Neural progenitor cell (in vitro differentiated cells): ENCODE measurements at regions not wholly inside any gene's neighbourhood (a gene's known extent, or its start where the extent isn't known, plus 50 kb on each side); places are given as distances from the start of the nearest gene placed in this dataset.

Source experiments
- EZH2 ChIP-seq: fragments of 200-600 bp; sonication (generic); IDR thresholded peaks from 2 replicates; pipeline ENCODE4 v1.6.1; 2017; ENCODE audit warnings: antibody characterized with exemption, mild to moderate bottlenecking, moderate library complexity
- EZH2phosphoT487 ChIP-seq: fragments of 200-600 bp; sonication (generic); IDR thresholded peaks from 2 replicates; pipeline ENCODE4 v1.6.1; 2017; ENCODE audit warnings: antibody characterized with exemption
- TF ChIP-seq, protein P1 (sequence below): fragments of 200-600 bp; sonication (generic); IDR thresholded peaks from 2 replicates; pipeline ENCODE4 v1.5.1; 2017; ENCODE audit warnings: antibody characterized with exemption, mild to moderate bottlenecking

DNA sequence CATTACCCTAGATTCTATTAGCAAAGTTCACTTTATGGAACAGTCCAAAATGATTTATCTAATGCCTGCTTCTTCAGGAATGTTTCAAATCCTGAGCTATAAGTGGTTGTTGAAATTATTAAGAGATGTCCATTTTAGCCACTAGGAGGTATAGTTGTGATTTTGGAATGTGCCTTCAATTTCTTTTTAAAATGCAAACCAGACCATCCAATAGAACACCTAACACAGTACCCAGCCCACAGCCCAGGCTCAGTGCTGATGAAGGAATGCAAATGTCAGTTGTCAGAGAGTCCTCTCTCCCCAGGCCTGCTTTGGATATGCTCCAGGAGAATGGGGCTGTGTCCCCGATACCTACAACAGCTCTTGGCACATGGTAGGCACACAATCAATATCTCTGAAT lies 85.8 kb upstream of the E2F8 start:
- TF ChIP-seq, protein P1, sequence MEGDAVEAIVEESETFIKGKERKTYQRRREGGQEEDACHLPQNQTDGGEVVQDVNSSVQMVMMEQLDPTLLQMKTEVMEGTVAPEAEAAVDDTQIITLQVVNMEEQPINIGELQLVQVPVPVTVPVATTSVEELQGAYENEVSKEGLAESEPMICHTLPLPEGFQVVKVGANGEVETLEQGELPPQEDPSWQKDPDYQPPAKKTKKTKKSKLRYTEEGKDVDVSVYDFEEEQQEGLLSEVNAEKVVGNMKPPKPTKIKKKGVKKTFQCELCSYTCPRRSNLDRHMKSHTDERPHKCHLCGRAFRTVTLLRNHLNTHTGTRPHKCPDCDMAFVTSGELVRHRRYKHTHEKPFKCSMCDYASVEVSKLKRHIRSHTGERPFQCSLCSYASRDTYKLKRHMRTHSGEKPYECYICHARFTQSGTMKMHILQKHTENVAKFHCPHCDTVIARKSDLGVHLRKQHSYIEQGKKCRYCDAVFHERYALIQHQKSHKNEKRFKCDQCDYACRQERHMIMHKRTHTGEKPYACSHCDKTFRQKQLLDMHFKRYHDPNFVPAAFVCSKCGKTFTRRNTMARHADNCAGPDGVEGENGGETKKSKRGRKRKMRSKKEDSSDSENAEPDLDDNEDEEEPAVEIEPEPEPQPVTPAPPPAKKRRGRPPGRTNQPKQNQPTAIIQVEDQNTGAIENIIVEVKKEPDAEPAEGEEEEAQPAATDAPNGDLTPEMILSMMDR: no peak
- TF ChIP-seq EZH2 (no peak), EZH2phosphoT487 (no peak)
